IMR-90 (cell line): ENCODE measurements at regions not wholly inside any gene's neighbourhood (a gene's known extent, or its start where the extent isn't known, plus 50 kb on each side); places are given as distances from the start of the nearest gene placed in this dataset.

Source experiments
- ATAC-seq: fragments of 200-7000 bp; cut with Tn5 transposase; 2 replicates; pipeline ENCODE4 v1.9.1; 2020; ENCODE audit warnings: low read depth, mild to moderate bottlenecking, moderate library complexity
- BruUV-seq: library from RNA; stranded (reverse); fragments of 400-500 nt; replicated peaks from 2 replicates; lab custom pipeline; 2021; lab: Mats Ljungman, UMichigan
- CTCF ChIA-PET: fragments of 300-600 bp; formaldehyde crosslinking; extraction: SDS; loops from one replicate; lab custom pipeline; 2021; ENCODE audit warnings: antibody characterized with exemption; lab: Yijun Ruan, JAX
- POLR2A ChIA-PET: fragments of 300-600 bp; sonication (Branson Sonifier 250); formaldehyde crosslinking; loops from one replicate; lab custom pipeline; 2022; ENCODE audit warnings: antibody characterized with exemption; ENCODE audit not compliant: unreplicated experiment; lab: Charles Lee
- DNase-seq: peaks from one replicate; pipeline ENCODE4 v3.0.0; 2013
- H2AFZ ChIP-seq: replicated peaks from 2 replicates; pipeline ENCODE3; 2013; ENCODE audit warnings: low read length, mild to moderate bottlenecking; ENCODE audit not compliant: poor library complexity
- H2AK5ac ChIP-seq: 2 replicates; pipeline ENCODE4 v1.6.1; 2013; ENCODE audit warnings: low read depth, low read length, inconsistent platforms
- H2AK9ac ChIP-seq: replicated peaks from 2 replicates; pipeline ENCODE3; 2013; ENCODE audit warnings: mild to moderate bottlenecking, low read depth, low read length, moderate library complexity; ENCODE audit not compliant: poor library complexity
- H2BK120ac ChIP-seq: 2 replicates; pipeline ENCODE4 v1.6.1; 2013; ENCODE audit warnings: low read depth, low read length, inconsistent platforms
- H2BK15ac ChIP-seq: 3 replicates; pipeline ENCODE4 v1.6.1; 2013; ENCODE audit warnings: low read depth, low read length, inconsistent platforms
- H2BK20ac ChIP-seq: 2 replicates; pipeline ENCODE4 v1.6.1; 2013; ENCODE audit warnings: low read depth, mild to moderate bottlenecking, inconsistent platforms, low read length, moderate library complexity
- H2BK5ac ChIP-seq: 2 replicates; pipeline ENCODE4 v1.6.1; 2013; ENCODE audit warnings: mild to moderate bottlenecking, low read depth, low read length, inconsistent platforms; ENCODE audit not compliant: poor library complexity, severe bottlenecking
- H3K14ac ChIP-seq: replicated peaks from 2 replicates; pipeline ENCODE4 v1.6.1; 2013; ENCODE audit warnings: low read depth, low read length, inconsistent platforms
- H3K18ac ChIP-seq: 2 replicates; pipeline ENCODE4 v1.6.1; 2013; ENCODE audit warnings: low read depth, low read length, control low read depth
- H3K23ac ChIP-seq: 2 replicates; pipeline ENCODE4 v1.6.1; 2013; ENCODE audit warnings: low read depth, low read length, inconsistent platforms
- H3K27ac ChIP-seq: 2 replicates; pipeline ENCODE4 v1.5.1; 2013; ENCODE audit warnings: mild to moderate bottlenecking, control low read depth, low read length; ENCODE audit not compliant: insufficient read depth
- H3K27me3 ChIP-seq: 2 replicates; pipeline ENCODE4 v1.6.1; 2013; ENCODE audit warnings: low read length; ENCODE audit not compliant: control insufficient read depth, insufficient read depth
- H3K36me3 ChIP-seq: 2 replicates; pipeline ENCODE4 v1.6.1; 2013; ENCODE audit warnings: low read length, mixed read lengths; ENCODE audit not compliant: control insufficient read depth, insufficient read depth
- H3K4ac ChIP-seq: 2 replicates; pipeline ENCODE4 v1.6.1; 2013; ENCODE audit warnings: low read depth, low read length, inconsistent platforms
- H3K4me1 ChIP-seq: 2 replicates; pipeline ENCODE4 v1.6.1; 2013; ENCODE audit warnings: low read length, mixed read lengths; ENCODE audit not compliant: control insufficient read depth, insufficient read depth
- H3K4me2 ChIP-seq: 2 replicates; pipeline ENCODE4 v1.6.1; 2013; ENCODE audit warnings: low read depth, mild to moderate bottlenecking, control low read depth, low read length, moderate library complexity
- H3K4me3 ChIP-seq: 2 replicates; pipeline ENCODE4 v1.5.1; 2013; ENCODE audit warnings: low read depth, mild to moderate bottlenecking, control low read depth, low read length, moderate library complexity; ENCODE audit not compliant: insufficient read depth
- H3K56ac ChIP-seq: 2 replicates; pipeline ENCODE4 v1.6.1; 2013; ENCODE audit warnings: low read length, inconsistent platforms; ENCODE audit not compliant: insufficient read depth; ENCODE audit errors: extremely low read depth
- H3K79me1 ChIP-seq, 2 experiments: 2 replicates each; pipeline ENCODE4 v1.6.1; 2013; ENCODE audit warnings: low read length in 2 of 2, inconsistent platforms in 1 of 2, low read depth in 1 of 2
- H3K9ac ChIP-seq: 2 replicates; pipeline ENCODE4 v1.6.1; 2013; ENCODE audit warnings: low read depth, low read length, control low read depth
- H3K9me1 ChIP-seq: 2 replicates; pipeline ENCODE4 v1.6.1; 2013; ENCODE audit warnings: low read length, inconsistent platforms; ENCODE audit not compliant: insufficient read depth
- H3K9me3 ChIP-seq: 2 replicates; pipeline ENCODE4 v1.6.1; 2013; ENCODE audit warnings: low read length; ENCODE audit not compliant: control insufficient read depth, insufficient read depth
- H4K20me1 ChIP-seq: 2 replicates; pipeline ENCODE4 v1.6.1; 2013; ENCODE audit warnings: low read length, inconsistent platforms; ENCODE audit not compliant: insufficient read depth
- H4K5ac ChIP-seq: 2 replicates; pipeline ENCODE4 v1.6.1; 2013; ENCODE audit warnings: mild to moderate bottlenecking, low read depth, low read length, control low read depth
- H4K8ac ChIP-seq, 2 experiments: 2 replicates each; pipeline ENCODE4 v1.6.1; 2013; ENCODE audit warnings: low read depth in 2 of 2, low read length in 2 of 2, control low read depth in 1 of 2, inconsistent platforms in 1 of 2
- H4K91ac ChIP-seq: 2 replicates; pipeline ENCODE4 v1.6.1; 2013; ENCODE audit warnings: low read depth, low read length, inconsistent platforms; ENCODE audit not compliant: insufficient read depth
- BHLHE40 ChIP-seq: fragments of 150-350 bp; IDR thresholded peaks from 2 replicates; pipeline ENCODE4 v1.6.1; 2016; ENCODE audit warnings: mild to moderate bottlenecking, low read depth, low read length
- CEBPB ChIP-seq: IDR thresholded peaks from 2 replicates; pipeline ENCODE4 v1.6.1; 2012; ENCODE audit warnings: low read depth, low read length, improper control_type of control experiment
- CHD1 ChIP-seq: IDR thresholded peaks from 2 replicates; pipeline ENCODE4 v1.6.1; 2012; ENCODE audit warnings: low read depth, low read length, improper control_type of control experiment
- ELK1 ChIP-seq: fragments of 150-350 bp; IDR thresholded peaks from 2 replicates; pipeline ENCODE4 v1.6.1; 2016; ENCODE audit warnings: low read depth, mild to moderate bottlenecking, low read length, moderate library complexity, borderline replicate concordance
- FOS ChIP-seq: fragments of 150-350 bp; IDR thresholded peaks from 2 replicates; pipeline ENCODE4 v1.6.1; 2016; ENCODE audit warnings: low read depth, low read length
- MAFK ChIP-seq: IDR thresholded peaks from 2 replicates; pipeline ENCODE4 v1.6.1; 2012; ENCODE audit warnings: low read depth, low read length, improper control_type of control experiment
- MAZ ChIP-seq: IDR thresholded peaks from 2 replicates; pipeline ENCODE4 v1.6.1; 2012; ENCODE audit warnings: low read depth, mild to moderate bottlenecking, low read length, improper control_type of control experiment, moderate library complexity, borderline replicate concordance
- MXI1 ChIP-seq: IDR thresholded peaks from 2 replicates; pipeline ENCODE4 v1.6.1; 2012; ENCODE audit warnings: low read depth, mild to moderate bottlenecking, low read length, moderate library complexity, borderline replicate concordance
- NFE2L2 ChIP-seq: fragments of 150-350 bp; IDR thresholded peaks from 2 replicates; pipeline ENCODE4 v1.6.1; 2016; ENCODE audit warnings: low read depth, mild to moderate bottlenecking, low read length
- POLR2A ChIP-seq: IDR thresholded peaks from 2 replicates; pipeline ENCODE4 v1.6.1; 2012; ENCODE audit warnings: mild to moderate bottlenecking, low read depth, low read length
- RAD21 ChIP-seq: IDR thresholded peaks from 2 replicates; pipeline ENCODE4 v1.6.1; 2012; ENCODE audit warnings: low read length, improper control_type of control experiment
- RCOR1 ChIP-seq: IDR thresholded peaks from 2 replicates; pipeline ENCODE4 v1.6.1; 2012; ENCODE audit warnings: mild to moderate bottlenecking, low read length, improper control_type of control experiment; ENCODE audit not compliant: insufficient replicate concordance
- RFX5 ChIP-seq: IDR thresholded peaks from 2 replicates; pipeline ENCODE4 v1.8.0; 2012; ENCODE audit warnings: low read depth, mild to moderate bottlenecking, low read length, moderate library complexity
- SMC3 ChIP-seq: fragments of 150-350 bp; IDR thresholded peaks from 2 replicates; pipeline ENCODE4 v1.6.1; 2016; ENCODE audit warnings: low read depth, mild to moderate bottlenecking, antibody characterized with exemption, low read length, moderate library complexity
- USF2 ChIP-seq: fragments of 150-350 bp; IDR thresholded peaks from 2 replicates; pipeline ENCODE4 v1.6.1; 2017; ENCODE audit warnings: mild to moderate bottlenecking, antibody characterized with exemption, low read length, low read depth
- dilution Hi-C: fragments of 300-500 bp; cut with HindIII; formaldehyde crosslinking; loops from one replicate; pipeline ENCODE4 v1.14.3; 2018; ENCODE audit warnings: low sequenced_read_pairs; ENCODE audit not compliant: unreplicated experiment
- in situ Hi-C: fragments of 300-500 bp; cut with MboI; formaldehyde crosslinking; loops from 3 replicates; pipeline ENCODE4 v1.14.3; 2019; ENCODE audit warnings: low sequenced_read_pairs, inconsistent platforms, mixed read lengths
- intact Hi-C: fragments of 100-400 bp; cut with micrococcal nuclease; formaldehyde crosslinking; loops from 2 replicates; pipeline ENCODE4 v1.10.0; 2022
- TF ChIP-seq, protein P1 (sequence below): conservative IDR thresholded peaks from 2 replicates; pipeline ENCODE4 v1.5.1; 2012; ENCODE audit warnings: mild to moderate bottlenecking, low read depth, low read length, improper control_type of control experiment

- Histone ChIP-seq H3K18ac (no peak overlapping the region), H3K36me3 (no peaks in the 10 kb centered on the region), H3K9me1 (no peaks in the 10 kb centered on the region), H4K8ac (no peak overlapping the region), H3K9me3 (no peaks in the 10 kb centered on the region), H2AFZ (no peak overlapping the region), H3K4me2 (no peak overlapping the region), H2AK9ac (no peak overlapping the region), H4K5ac (no peak overlapping the region), H4K91ac (no peak overlapping the region), H4K20me1 (no peaks in the 10 kb centered on the region), H2BK15ac (no peak overlapping the region), H3K79me1 (no peaks in the 10 kb centered on the region), H3K14ac (no peak overlapping the region), H3K4me1 (no peaks in the 10 kb centered on the region), H2AK5ac (no peak overlapping the region), H3K4me3 (no peak overlapping the region), H3K4ac (no peak overlapping the region), H3K27me3 (no peaks in the 10 kb centered on the region; the same call in 1 of the 2 replicates), H2BK5ac (no peak overlapping the region), H2BK120ac (no peak overlapping the region), H2BK20ac (no peak overlapping the region), H3K9ac (no peak overlapping the region), H3K23ac (no peak overlapping the region), H3K56ac (no peak overlapping the region), H3K27ac (no peak overlapping the region)
- no peak for DNase-seq
- ChIA-PET CTCF (no interaction called here), POLR2A (no interaction called here)
- TF ChIP-seq RFX5 (no peak), CEBPB (no peak), CHD1 (no peak), NFE2L2 (no peak), ELK1 (no peak), MXI1 (no peak), RAD21 (no peak), SMC3 (no peak), MAFK (no peak), RCOR1 (no peak), MAZ (no peak), FOS (no peak), BHLHE40 (no peak), USF2 (no peak), POLR2A (no peak)
- TF ChIP-seq, protein P1, sequence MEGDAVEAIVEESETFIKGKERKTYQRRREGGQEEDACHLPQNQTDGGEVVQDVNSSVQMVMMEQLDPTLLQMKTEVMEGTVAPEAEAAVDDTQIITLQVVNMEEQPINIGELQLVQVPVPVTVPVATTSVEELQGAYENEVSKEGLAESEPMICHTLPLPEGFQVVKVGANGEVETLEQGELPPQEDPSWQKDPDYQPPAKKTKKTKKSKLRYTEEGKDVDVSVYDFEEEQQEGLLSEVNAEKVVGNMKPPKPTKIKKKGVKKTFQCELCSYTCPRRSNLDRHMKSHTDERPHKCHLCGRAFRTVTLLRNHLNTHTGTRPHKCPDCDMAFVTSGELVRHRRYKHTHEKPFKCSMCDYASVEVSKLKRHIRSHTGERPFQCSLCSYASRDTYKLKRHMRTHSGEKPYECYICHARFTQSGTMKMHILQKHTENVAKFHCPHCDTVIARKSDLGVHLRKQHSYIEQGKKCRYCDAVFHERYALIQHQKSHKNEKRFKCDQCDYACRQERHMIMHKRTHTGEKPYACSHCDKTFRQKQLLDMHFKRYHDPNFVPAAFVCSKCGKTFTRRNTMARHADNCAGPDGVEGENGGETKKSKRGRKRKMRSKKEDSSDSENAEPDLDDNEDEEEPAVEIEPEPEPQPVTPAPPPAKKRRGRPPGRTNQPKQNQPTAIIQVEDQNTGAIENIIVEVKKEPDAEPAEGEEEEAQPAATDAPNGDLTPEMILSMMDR, result no peak
- in situ Hi-C loops, result no loop called here
- dilution Hi-C loops, result no loop called here
- no peak for ATAC-seq
- intact Hi-C loops, result no loop called here
- BruUV-seq, result no TSS peak
Measured at GRCh38 chr3:18090377-18090776, 334.8 kb downstream of the SATB1 start.
